ENCODE measurements at regions not wholly inside any gene's neighbourhood (a gene's known extent, or its start where the extent isn't known, plus 50 kb on each side); places are given as distances from the start of the nearest gene placed in this dataset.

DNA sequence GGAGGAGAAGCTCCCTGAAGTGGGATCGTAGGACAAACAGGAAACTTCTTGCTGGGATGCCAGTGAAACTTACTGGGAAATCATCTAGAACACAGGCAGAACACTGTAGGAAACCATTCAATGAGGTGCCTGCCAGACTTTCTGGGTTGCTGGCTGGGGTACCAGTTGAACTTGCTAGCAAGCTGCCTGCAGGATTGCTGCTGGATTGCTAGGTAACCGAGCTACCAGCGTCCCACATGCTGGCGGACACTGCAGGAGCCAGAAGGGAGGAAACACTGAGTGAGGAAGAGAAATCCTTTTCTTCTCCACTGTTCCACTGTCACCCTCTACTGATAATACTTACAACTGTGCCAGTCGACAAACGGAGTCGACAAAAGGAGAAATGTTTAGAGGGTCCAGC, 91.3 kb upstream of the SLC35B3 start:
- TF ChIP-seq, protein P1, sequence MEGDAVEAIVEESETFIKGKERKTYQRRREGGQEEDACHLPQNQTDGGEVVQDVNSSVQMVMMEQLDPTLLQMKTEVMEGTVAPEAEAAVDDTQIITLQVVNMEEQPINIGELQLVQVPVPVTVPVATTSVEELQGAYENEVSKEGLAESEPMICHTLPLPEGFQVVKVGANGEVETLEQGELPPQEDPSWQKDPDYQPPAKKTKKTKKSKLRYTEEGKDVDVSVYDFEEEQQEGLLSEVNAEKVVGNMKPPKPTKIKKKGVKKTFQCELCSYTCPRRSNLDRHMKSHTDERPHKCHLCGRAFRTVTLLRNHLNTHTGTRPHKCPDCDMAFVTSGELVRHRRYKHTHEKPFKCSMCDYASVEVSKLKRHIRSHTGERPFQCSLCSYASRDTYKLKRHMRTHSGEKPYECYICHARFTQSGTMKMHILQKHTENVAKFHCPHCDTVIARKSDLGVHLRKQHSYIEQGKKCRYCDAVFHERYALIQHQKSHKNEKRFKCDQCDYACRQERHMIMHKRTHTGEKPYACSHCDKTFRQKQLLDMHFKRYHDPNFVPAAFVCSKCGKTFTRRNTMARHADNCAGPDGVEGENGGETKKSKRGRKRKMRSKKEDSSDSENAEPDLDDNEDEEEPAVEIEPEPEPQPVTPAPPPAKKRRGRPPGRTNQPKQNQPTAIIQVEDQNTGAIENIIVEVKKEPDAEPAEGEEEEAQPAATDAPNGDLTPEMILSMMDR (IDR thresholded peaks at IDR 0.05 in 8 of 11, conservative IDR thresholded peaks at IDR 0.05 in 3 of 11) = no peak
- TF ChIP-seq POLR2A (IDR thresholded peaks at IDR 0.05) (no peak), POLR2AphosphoS5 (IDR thresholded peaks at IDR 0.05) (no peak)

Data from spleen (tissue), 7 donors.